ENCODE measurements at regions not wholly inside any gene's neighbourhood (a gene's known extent, or its start where the extent isn't known, plus 50 kb on each side); places are given as distances from the start of the nearest gene placed in this dataset.

DNA sequence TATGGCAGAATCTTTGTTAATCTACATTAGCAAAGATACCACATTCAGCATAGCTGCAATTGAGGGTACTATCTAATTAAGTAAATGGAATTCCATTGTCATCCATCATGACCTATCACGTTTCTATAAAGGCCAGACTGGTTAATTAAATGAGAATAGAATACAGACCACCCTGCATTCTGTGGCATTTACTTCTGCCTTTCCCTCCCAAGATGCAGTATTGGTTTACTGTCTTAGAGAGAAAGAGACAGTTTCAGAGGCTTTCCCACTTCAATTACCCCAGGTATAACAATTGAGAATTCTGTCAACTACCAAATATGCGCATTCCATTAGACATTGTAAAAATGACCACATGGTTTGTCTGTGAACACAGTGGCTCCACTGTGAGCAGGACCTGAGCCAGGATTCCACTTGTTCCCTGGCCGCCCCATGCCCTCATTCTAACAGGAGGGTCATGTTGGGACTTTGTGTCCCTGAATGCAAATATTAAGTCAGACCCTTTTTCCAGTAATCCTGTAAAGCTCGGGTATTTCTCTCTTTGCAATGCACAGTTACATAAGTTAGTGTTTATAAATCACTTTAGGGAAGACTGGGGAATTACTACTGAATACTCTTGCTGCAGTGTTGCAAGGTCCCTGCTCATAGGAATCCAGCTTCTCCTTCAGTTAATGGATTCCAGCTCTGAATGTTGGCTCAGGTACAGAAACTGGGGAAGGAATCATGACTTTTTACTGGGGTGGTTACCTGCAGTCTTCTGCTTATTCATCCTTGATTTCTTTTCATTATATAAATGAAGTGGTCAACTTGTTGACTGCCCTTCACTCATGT is 261.0 kb downstream of the PDGFC start:
- TF ChIP-seq POLR2A (IDR thresholded peaks at IDR 0.05; ENCODE audit: low read depth, low read length) (no peak), TAF1 (IDR thresholded peaks at IDR 0.05; ENCODE audit: borderline replicate concordance, low read depth, low read length) (no peak), POLR2AphosphoS5 (IDR thresholded peaks at IDR 0.05; ENCODE audit: low read depth, low read length) (no peak)
- FAIRE-seq (no peak), DNase-seq (ENCODE audit: insufficient read length) (no peak)

DNA sequence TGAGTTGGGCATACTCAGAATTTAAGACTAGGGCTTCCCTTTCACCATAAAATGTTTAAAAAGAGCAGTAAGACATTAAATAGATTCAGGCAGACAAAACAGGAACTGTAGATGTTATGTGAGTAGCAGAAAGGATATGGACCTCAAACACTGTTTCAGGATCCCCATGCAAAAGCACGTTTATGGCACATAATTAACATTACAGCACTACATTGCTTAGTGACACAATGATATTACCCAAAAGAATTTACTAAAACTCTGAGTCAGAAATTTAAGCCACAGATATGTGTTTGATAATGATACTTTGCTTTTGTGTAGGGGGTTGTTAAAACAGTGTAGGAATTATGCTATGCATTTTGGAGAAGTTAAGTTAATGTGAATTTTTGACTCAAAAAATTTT is 266.3 kb downstream of the PDGFC start:
- FAIRE-seq (no peak), DNase-seq (ENCODE audit: insufficient read length) (no peak)

DNA sequence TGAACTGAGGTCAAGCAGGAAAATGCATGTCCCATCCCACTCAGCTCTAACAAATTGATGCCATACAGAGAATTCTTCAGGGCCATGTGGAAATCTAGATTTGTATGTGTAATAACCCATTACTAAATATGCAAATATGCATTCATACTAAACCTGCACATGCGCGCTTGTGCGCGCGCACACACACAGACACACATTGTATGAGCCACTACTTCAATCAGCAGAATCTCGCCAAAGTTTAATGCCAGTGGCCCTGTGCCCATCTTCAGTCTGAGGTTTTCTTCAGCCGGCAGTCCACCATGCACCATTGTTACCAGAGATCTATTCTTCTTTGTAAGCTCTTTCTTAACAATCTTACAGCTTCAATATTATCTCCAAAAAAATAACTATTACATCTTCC is 276.4 kb downstream of the PDGFC start:
- FAIRE-seq (no peak), DNase-seq (ENCODE audit: insufficient read length) (no peak)
- no peak for TF ChIP-seq POLR2A (IDR thresholded peaks at IDR 0.05; ENCODE audit: low read depth, low read length)
- TF ChIP-seq POLR2AphosphoS5 (IDR thresholded peaks at IDR 0.05; ENCODE audit: low read depth, low read length), result no peak
- TF ChIP-seq TAF1 (IDR thresholded peaks at IDR 0.05; ENCODE audit: borderline replicate concordance, low read depth, low read length), result no peak

More for the DNA sequence above, 266.3 kb downstream of the PDGFC start:
- no peak for TF ChIP-seq POLR2A (IDR thresholded peaks at IDR 0.05; ENCODE audit: low read depth, low read length)
- no peak for TF ChIP-seq TAF1 (IDR thresholded peaks at IDR 0.05; ENCODE audit: borderline replicate concordance, low read depth, low read length)
- TF ChIP-seq POLR2AphosphoS5 (IDR thresholded peaks at IDR 0.05; ENCODE audit: low read depth, low read length), result no peak

DNA sequence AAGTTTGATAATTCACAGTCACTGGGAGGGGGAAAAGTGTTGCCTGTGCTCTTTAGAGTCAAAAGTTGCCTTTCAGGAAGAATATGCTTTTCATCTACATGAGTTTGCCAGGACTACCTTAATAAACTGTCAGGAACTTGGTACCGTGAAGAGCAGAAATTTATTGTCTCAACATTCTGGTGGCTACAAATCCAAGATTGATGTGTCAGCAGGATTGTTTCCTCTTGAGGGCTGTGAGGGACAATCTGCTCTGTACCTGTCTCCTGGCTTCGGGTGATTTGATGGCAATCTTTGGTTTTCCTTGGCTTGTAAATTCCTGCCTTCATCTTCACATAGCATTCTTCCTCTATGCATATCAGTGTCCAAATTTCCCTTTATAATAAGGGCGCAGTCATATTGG is 277.2 kb downstream of the PDGFC start:
- FAIRE-seq (no peak), DNase-seq (ENCODE audit: insufficient read length) (no peak)
- TF ChIP-seq TAF1 (IDR thresholded peaks at IDR 0.05; ENCODE audit: borderline replicate concordance, low read depth, low read length) (no peak), POLR2AphosphoS5 (IDR thresholded peaks at IDR 0.05; ENCODE audit: low read depth, low read length) (no peak), POLR2A (IDR thresholded peaks at IDR 0.05; ENCODE audit: low read depth, low read length) (no peak)

GRCh38 chr4:156693557-156693956 is 278.0 kb downstream of the PDGFC start:
- FAIRE-seq (no peak), DNase-seq (ENCODE audit: insufficient read length) (no peak)
- TF ChIP-seq POLR2AphosphoS5 (IDR thresholded peaks at IDR 0.05; ENCODE audit: low read depth, low read length), result no peak
- TF ChIP-seq POLR2A (IDR thresholded peaks at IDR 0.05; ENCODE audit: low read depth, low read length), result no peak
- no peak for TF ChIP-seq TAF1 (IDR thresholded peaks at IDR 0.05; ENCODE audit: borderline replicate concordance, low read depth, low read length)

DNA sequence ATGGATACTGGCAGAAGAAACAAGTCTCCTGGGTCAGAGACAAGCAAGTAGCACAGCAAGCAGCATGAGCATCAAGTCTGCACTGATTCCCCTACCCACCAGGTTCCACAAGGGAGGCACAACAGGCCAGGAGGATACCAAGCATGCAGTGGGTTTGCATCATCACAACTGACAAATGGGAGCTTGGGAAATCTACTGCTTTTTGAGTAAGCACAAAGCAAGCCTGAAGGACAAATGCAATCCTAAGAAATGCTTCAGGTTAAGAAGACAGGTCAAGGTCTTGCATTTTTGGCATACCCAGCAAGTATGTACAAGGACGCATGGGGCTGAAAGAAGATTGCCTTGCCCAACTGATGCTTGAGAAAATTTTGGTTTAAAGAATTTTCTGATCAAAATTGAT is 279.6 kb downstream of the PDGFC start:
- TF ChIP-seq POLR2A (IDR thresholded peaks at IDR 0.05; ENCODE audit: low read depth, low read length) (no peak), POLR2AphosphoS5 (IDR thresholded peaks at IDR 0.05; ENCODE audit: low read depth, low read length) (no peak), TAF1 (IDR thresholded peaks at IDR 0.05; ENCODE audit: borderline replicate concordance, low read depth, low read length) (no peak)
- DNase-seq (ENCODE audit: insufficient read length), result no peak
- no peak for FAIRE-seq

- FAIRE-seq, result no peak
- TF ChIP-seq POLR2AphosphoS5 (IDR thresholded peaks at IDR 0.05; ENCODE audit: low read depth, low read length) (no peak), TAF1 (IDR thresholded peaks at IDR 0.05; ENCODE audit: borderline replicate concordance, low read depth, low read length) (no peak), POLR2A (IDR thresholded peaks at IDR 0.05; ENCODE audit: low read depth, low read length) (no peak)
- no peak for DNase-seq (ENCODE audit: insufficient read length)
Measured at GRCh38 chr4:156690572-156690971, 281.0 kb downstream of the PDGFC start.

DNA sequence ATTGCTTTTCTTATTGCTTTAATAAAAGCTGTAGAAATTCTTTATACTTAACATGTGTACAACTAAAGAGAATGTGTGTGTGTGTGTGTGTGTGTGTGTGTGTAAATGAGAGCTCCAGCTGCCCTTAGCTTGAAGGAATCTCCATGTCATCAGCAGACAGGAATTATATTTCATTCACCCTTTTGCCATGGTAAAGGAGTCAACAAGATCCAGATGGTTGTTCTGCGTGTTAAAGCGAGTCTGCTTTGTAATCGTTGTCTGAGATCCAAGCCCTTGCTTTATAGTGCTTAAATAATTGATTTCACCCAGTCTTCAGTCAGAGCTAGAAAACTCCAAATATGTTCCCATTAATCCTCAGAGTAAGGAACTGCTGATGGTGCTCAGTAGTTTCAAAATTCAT is 285.5 kb downstream of the PDGFC start:
- FAIRE-seq, result no peak
- no peak for DNase-seq (ENCODE audit: insufficient read length)
- TF ChIP-seq POLR2A (IDR thresholded peaks at IDR 0.05; ENCODE audit: low read depth, low read length) (no peak), TAF1 (IDR thresholded peaks at IDR 0.05; ENCODE audit: borderline replicate concordance, low read depth, low read length) (no peak), POLR2AphosphoS5 (IDR thresholded peaks at IDR 0.05; ENCODE audit: low read depth, low read length) (no peak)

GRCh38 chr4:156685308-156685707 is 286.3 kb downstream of the PDGFC start:
- TF ChIP-seq TAF1 (IDR thresholded peaks at IDR 0.05; ENCODE audit: borderline replicate concordance, low read depth, low read length), result no peak
- no peak for TF ChIP-seq POLR2A (IDR thresholded peaks at IDR 0.05; ENCODE audit: low read depth, low read length)
- no peak for TF ChIP-seq POLR2AphosphoS5 (IDR thresholded peaks at IDR 0.05; ENCODE audit: low read depth, low read length)
- FAIRE-seq (no peak), DNase-seq (ENCODE audit: insufficient read length) (no peak)

DNA sequence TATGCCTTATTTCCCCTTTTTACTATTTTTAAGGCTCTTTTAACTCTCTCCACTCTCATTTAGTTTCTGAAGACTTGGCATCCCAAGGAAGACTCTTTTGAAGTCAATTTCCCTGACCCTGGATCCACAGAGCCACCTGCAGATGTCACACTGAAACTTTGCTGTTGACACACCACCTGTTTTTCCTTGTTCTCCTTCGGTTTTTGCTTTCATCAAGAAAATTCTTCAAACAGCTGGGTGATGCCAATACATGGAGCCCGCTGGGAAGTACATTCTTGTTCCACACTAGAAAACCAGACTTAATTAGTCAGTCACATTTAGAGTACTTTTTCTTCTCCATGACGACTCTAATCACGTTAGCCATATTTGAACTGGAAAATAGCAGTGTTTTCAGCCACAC is 293.9 kb downstream of the PDGFC start:
- FAIRE-seq (no peak), DNase-seq (ENCODE audit: insufficient read length) (no peak)
- TF ChIP-seq POLR2AphosphoS5 (IDR thresholded peaks at IDR 0.05; ENCODE audit: low read depth, low read length), result no peak
- no peak for TF ChIP-seq TAF1 (IDR thresholded peaks at IDR 0.05; ENCODE audit: borderline replicate concordance, low read depth, low read length)
- no peak for TF ChIP-seq POLR2A (IDR thresholded peaks at IDR 0.05; ENCODE audit: low read depth, low read length)

GRCh38 chr4:156677131-156677531 is 294.5 kb downstream of the PDGFC start:
- DNase-seq (ENCODE audit: insufficient read length), result no peak
- TF ChIP-seq POLR2AphosphoS5 (IDR thresholded peaks at IDR 0.05; ENCODE audit: low read depth, low read length), result no peak
- no peak for TF ChIP-seq TAF1 (IDR thresholded peaks at IDR 0.05; ENCODE audit: borderline replicate concordance, low read depth, low read length)
- TF ChIP-seq POLR2A (IDR thresholded peaks at IDR 0.05; ENCODE audit: low read depth, low read length), result no peak
- no peak for FAIRE-seq

GRCh38 chr4:156676116-156676851 is 295.3 kb downstream of the PDGFC start:
- TF ChIP-seq POLR2A (IDR thresholded peaks at IDR 0.05; ENCODE audit: low read depth, low read length) (no peak), POLR2AphosphoS5 (IDR thresholded peaks at IDR 0.05; ENCODE audit: low read depth, low read length) (no peak), TAF1 (IDR thresholded peaks at IDR 0.05; ENCODE audit: borderline replicate concordance, low read depth, low read length) (no peak)
- no peak for FAIRE-seq

More at GRCh38 chr4:156676116-156676851, 295.3 kb downstream of the PDGFC start:
- no peak for DNase-seq (ENCODE audit: insufficient read length)
